B cell (primary cell): ENCODE measurements at regions not wholly inside any gene's neighbourhood (a gene's known extent, or its start where the extent isn't known, plus 50 kb on each side); places are given as distances from the start of the nearest gene placed in this dataset.

ENCODE experiments used
- ATAC-seq: fragments of 200-7000 bp; cut with Tn5 transposase; one replicate; pipeline ENCODE4 v1.10.0; 2021; ENCODE audit warnings: low read depth, mild to moderate bottlenecking, moderate number of reproducible peaks, moderate library complexity
- CTCF ChIA-PET: fragments of 350-600 bp; sonication (Branson Sonifier 250); formaldehyde crosslinking; loops from one replicate; lab custom pipeline; 2021; ENCODE audit warnings: antibody characterized with exemption, inconsistent platforms; lab: Charles Lee
- POLR2A ChIA-PET: fragments of 350-600 bp; sonication (Branson Sonifier 250); formaldehyde crosslinking; loops from one replicate; lab custom pipeline; 2021; ENCODE audit warnings: antibody characterized with exemption; lab: Charles Lee
- DNase-seq: peaks from one replicate; pipeline ENCODE4 v3.0.0; 2013
- H2AFZ ChIP-seq: 2 replicates; pipeline ENCODE4 v1.6.1; 2012; ENCODE audit warnings: mild to moderate bottlenecking, low read depth, low read length; ENCODE audit not compliant: insufficient read depth, poor library complexity, severe bottlenecking
- H3K27ac ChIP-seq, 2 donors: 1 replicate in 1 of 2; 2 replicates in 1 of 2; pipeline ENCODE4 v1.5.1; 2012 to 2013; ENCODE audit warnings: low read length in 2 of 2, mild to moderate bottlenecking in 2 of 2, moderate library complexity in 1 of 2
- H3K27me3 ChIP-seq, 4 experiments: fragments of 200-600 bp in 1 of 4; sonication (generic) in 1 of 4; replicated peaks in 1 of 4; 1 replicate in 2 of 4; 2 replicates in 2 of 4; pipeline versions ENCODE4 v1.6.1 to v1.7.0; 2013 to 2016; ENCODE audit warnings: low read length in 3 of 4, mild to moderate bottlenecking in 2 of 4, mixed read lengths in 1 of 4, moderate library complexity in 1 of 4; ENCODE audit not compliant: insufficient read depth in 4 of 4, control insufficient read depth in 3 of 4; ENCODE audit errors: control extremely low read depth in 1 of 4
- H3K36me3 ChIP-seq, 2 experiments: replicated peaks in 1 of 2; 1 replicate in 1 of 2; 2 replicates in 1 of 2; pipeline versions ENCODE4 v1.6.1 to v1.7.1; 2013; ENCODE audit warnings: low read length in 1 of 2; ENCODE audit not compliant: insufficient read depth in 2 of 2, control insufficient read depth in 1 of 2; ENCODE audit errors: control extremely low read depth in 1 of 2, extremely low read depth in 1 of 2
- H3K4me1 ChIP-seq, 2 donors: fragments of 200-600 bp in 1 of 2; sonication (generic) in 1 of 2; 1 replicate in 1 of 2; 2 replicates in 1 of 2; pipeline versions ENCODE4 v1.5.1 to v1.6.1; 2013 to 2017; ENCODE audit warnings: low read length in 2 of 2; ENCODE audit not compliant: control insufficient read depth in 2 of 2, insufficient read depth in 2 of 2
- H3K4me2 ChIP-seq: replicated peaks from 2 replicates; pipeline ENCODE3; 2012; ENCODE audit warnings: mild to moderate bottlenecking, low read depth, low read length; ENCODE audit not compliant: poor library complexity, severe bottlenecking
- H3K4me3 ChIP-seq, 5 experiments: fragments of 200-600 bp in 1 of 5; sonication (generic) in 1 of 5; 1 replicate in 3 of 5; 2 replicates in 2 of 5; pipeline versions ENCODE4 v1.5.1 to v1.7.0; 2011 to 2016; ENCODE audit warnings: low read length in 4 of 5, mild to moderate bottlenecking in 4 of 5, low read depth in 2 of 5, control low read depth in 1 of 5, moderate library complexity in 1 of 5; ENCODE audit not compliant: insufficient read depth in 1 of 5; ENCODE audit errors: control extremely low read depth in 1 of 5, extremely low read depth in 1 of 5
- H3K79me2 ChIP-seq: fragments of 200-600 bp; sonication (generic); one replicate; pipeline ENCODE4 v1.6.0; 2016; ENCODE audit warnings: low read length; ENCODE audit not compliant: control insufficient read depth, insufficient read depth
- H3K9ac ChIP-seq: fragments of 200-600 bp; sonication (generic); 2 replicates; pipeline ENCODE4 v1.6.1; 2017; ENCODE audit warnings: mild to moderate bottlenecking, low read length, moderate library complexity
- H3K9me3 ChIP-seq, 3 donors: one replicate each; pipeline versions ENCODE4 v1.6.1 to v1.7.1; 2013; ENCODE audit warnings: low read length in 2 of 3; ENCODE audit not compliant: control insufficient read depth in 2 of 3, insufficient read depth in 1 of 3; ENCODE audit errors: control extremely low read depth in 1 of 3
- H4K20me1 ChIP-seq: 2 replicates; pipeline ENCODE4 v1.6.0; 2012; ENCODE audit warnings: mild to moderate bottlenecking, low read length; ENCODE audit not compliant: insufficient read depth, control insufficient read depth, poor library complexity, severe bottlenecking
- H3K27ac Mint-ChIP-seq: one replicate; pipeline ENCODE4 v1.8.0; 2021; ENCODE audit warnings: mixed read lengths
- H3K27me3 Mint-ChIP-seq: one replicate; pipeline ENCODE4 v1.8.0; 2021; ENCODE audit warnings: mixed read lengths
- H3K4me1 Mint-ChIP-seq: one replicate; pipeline ENCODE4 v1.8.0; 2021; ENCODE audit warnings: mixed read lengths
- H3K4me3 Mint-ChIP-seq: one replicate; pipeline ENCODE4 v1.8.0; 2021; ENCODE audit warnings: mixed read lengths
- H3K9me3 Mint-ChIP-seq: one replicate; pipeline ENCODE4 v1.8.0; 2022; ENCODE audit warnings: mixed read lengths; ENCODE audit not compliant: insufficient read depth
- CTCF ChIP-seq: fragments of 200-600 bp; IDR thresholded peaks from one replicate; pipeline ENCODE4 v1.8.0; 2022; ENCODE audit warnings: antibody characterized with exemption, mild to moderate bottlenecking
- EZH2 ChIP-seq: IDR thresholded peaks from 2 replicates; pipeline ENCODE4 v1.6.1; 2012; ENCODE audit warnings: borderline replicate concordance, low read depth, mild to moderate bottlenecking, moderate library complexity, low read length; ENCODE audit not compliant: insufficient read depth, poor library complexity, severe bottlenecking
- WGBS: methylation state at CpG from one replicate; pipeline ENCODE4 v1.1.5; 2013; ENCODE audit warnings: missing lambda C conversion rate; ENCODE audit not compliant: insufficient coverage; 5-methylcytosine and 5-hydroxymethylcytosine counted together
- intact Hi-C: fragments of 100-400 bp; cut with micrococcal nuclease; formaldehyde crosslinking; loops from one replicate; pipeline ENCODE4 v1.10.0; 2022

DNA sequence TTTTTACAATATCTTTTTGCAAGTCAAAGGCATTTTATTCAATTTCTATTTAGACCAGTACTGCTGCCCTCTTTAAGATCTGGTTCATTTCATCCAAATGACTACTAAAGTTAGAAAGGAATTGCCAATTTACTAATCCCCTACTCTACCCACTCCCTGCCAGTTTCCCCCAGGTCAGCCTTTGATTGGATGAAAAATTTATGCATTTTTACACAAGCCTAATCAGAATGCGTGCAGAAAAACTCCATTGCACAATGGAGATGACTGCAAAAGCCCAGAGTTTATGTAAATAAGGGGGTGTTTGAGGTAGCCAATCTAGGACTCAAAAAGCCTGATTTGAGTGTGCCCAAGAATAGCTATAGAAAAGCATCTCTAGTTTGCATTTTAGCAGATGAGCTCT lies 310.6 kb downstream of the PABPC4L start:
- no peaks in the 10 kb centered on the region for H3K79me2 ChIP-seq
- no peak overlapping the region for H3K27ac Mint-ChIP-seq
- H3K4me3 ChIP-seq, result no peak overlapping the region
- H3K9me3 ChIP-seq, result no peaks in the 10 kb centered on the region
- H3K27me3 Mint-ChIP-seq, result no peaks in the 10 kb centered on the region
- H3K36me3 ChIP-seq, result no peaks in the 10 kb centered on the region
- no peak overlapping the region for H3K27ac ChIP-seq
- no peak for TF ChIP-seq CTCF
- no peak for TF ChIP-seq EZH2
- POLR2A ChIA-PET, result no interaction called here
- no peaks in the 10 kb centered on the region for H3K4me1 ChIP-seq
- no peak overlapping the region for H3K4me3 Mint-ChIP-seq
- peaks cover 5% of the 10 kb centered on the region for H3K9me3 Mint-ChIP-seq
- H4K20me1 ChIP-seq, result no peaks in the 10 kb centered on the region
- no peak overlapping the region for H3K9ac ChIP-seq
- intact Hi-C loops, result no loop called here
- DNase-seq, result no peak
- no peak for ATAC-seq
- CTCF ChIA-PET, result no interaction called here
- WGBS, result no CpG with 5 or more reads among the region's 1 CpG
- no peaks in the 10 kb centered on the region for H3K4me1 Mint-ChIP-seq
- H3K27me3 ChIP-seq, result no peaks in the 10 kb centered on the region
- no peak overlapping the region for H2AFZ ChIP-seq
- H3K4me2 ChIP-seq, result no peak overlapping the region

DNA sequence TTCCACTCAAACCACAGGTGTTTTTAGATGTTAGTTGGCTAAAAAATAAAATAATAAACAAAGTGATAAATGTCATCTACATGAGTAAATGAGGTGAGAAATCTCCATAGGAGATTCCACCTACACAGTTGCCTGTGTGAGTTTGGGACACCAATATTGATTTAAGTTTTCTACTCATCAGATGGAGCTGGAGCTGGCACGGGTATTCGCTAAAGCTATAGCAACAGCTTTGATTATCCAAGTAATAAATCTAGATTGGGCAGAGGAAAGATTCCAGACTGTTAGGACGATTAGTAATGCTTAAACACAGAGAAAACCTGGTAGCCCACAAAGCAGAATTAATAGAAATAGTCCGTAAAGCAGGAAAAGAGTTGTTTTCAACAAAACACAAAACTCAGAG lies 313.9 kb downstream of the PABPC4L start:
- Histone ChIP-seq H3K9ac (no peak overlapping the region), H3K4me2 (no peak overlapping the region), H3K79me2 (no peaks in the 10 kb centered on the region), H2AFZ (no peak overlapping the region), H3K27me3 (no peaks in the 10 kb centered on the region), H3K4me1 (no peaks in the 10 kb centered on the region), H3K27ac (no peak overlapping the region), H3K9me3 (no peaks in the 10 kb centered on the region), H3K4me3 (no peak overlapping the region), H4K20me1 (no peaks in the 10 kb centered on the region), H3K36me3 (no peaks in the 10 kb centered on the region)
- DNase-seq (no peak), ATAC-seq (no peak)
- H3K27me3 Mint-ChIP-seq, result no peaks in the 10 kb centered on the region
- H3K27ac Mint-ChIP-seq, result no peak overlapping the region
- POLR2A ChIA-PET, result no interaction called here
- no peak overlapping the region for H3K4me3 Mint-ChIP-seq
- no CpG with 5 or more reads among the region's 4 CpGs for whole genome bisulfite sequencing
- no peak for TF ChIP-seq EZH2
- no peak for TF ChIP-seq CTCF
- CTCF ChIA-PET, result no interaction called here
- H3K4me1 Mint-ChIP-seq, result no peaks in the 10 kb centered on the region
- peaks cover 5% of the 10 kb centered on the region for H3K9me3 Mint-ChIP-seq
- intact Hi-C loops, result no loop called here
